CD14-positive monocyte (primary cell): ENCODE measurements at regions not wholly inside any gene's neighbourhood (a gene's known extent, or its start where the extent isn't known, plus 50 kb on each side); places are given as distances from the start of the nearest gene placed in this dataset.

ENCODE experiments used
- DNase-seq, 3 donors: peaks; one replicate each; pipeline ENCODE4 v3.0.0-alpha.2; 2011 to 2022
- H2AFZ ChIP-seq: 2 replicates; pipeline ENCODE4 v1.6.0; 2012; ENCODE audit warnings: mild to moderate bottlenecking, low read depth, low read length, inconsistent platforms; ENCODE audit not compliant: insufficient read depth, poor library complexity, severe bottlenecking
- H3K27ac ChIP-seq, 2 donors: 1 replicate in 1 of 2; 2 replicates in 1 of 2; pipeline ENCODE4 v1.5.1; 2012 to 2013; ENCODE audit warnings: low read length in 2 of 2, control low read depth in 1 of 2, inconsistent platforms in 1 of 2, low read depth in 1 of 2, mild to moderate bottlenecking in 1 of 2
- H3K27me3 ChIP-seq, 2 donors: one replicate each; pipeline versions ENCODE4 v1.6.0 to v1.6.1; 2011 to 2013; ENCODE audit warnings: low read length in 2 of 2; ENCODE audit not compliant: control insufficient read depth in 2 of 2, insufficient read depth in 2 of 2
- H3K36me3 ChIP-seq, 2 donors: replicated peaks in 1 of 2; 1 replicate in 1 of 2; 2 replicates in 1 of 2; pipeline versions ENCODE4 v1.5.1 to v1.6.1; 2012 to 2013; ENCODE audit warnings: low read length in 2 of 2, control low read depth in 1 of 2, inconsistent platforms in 1 of 2, mild to moderate bottlenecking in 1 of 2; ENCODE audit not compliant: insufficient read depth in 2 of 2, control insufficient read depth in 1 of 2
- H3K4me1 ChIP-seq, 2 donors: 1 replicate in 1 of 2; 2 replicates in 1 of 2; pipeline versions ENCODE4 v1.5.1 to v1.6.1; 2012 to 2013; ENCODE audit warnings: low read length in 2 of 2, control low read depth in 1 of 2, inconsistent platforms in 1 of 2, mild to moderate bottlenecking in 1 of 2, moderate library complexity in 1 of 2; ENCODE audit not compliant: insufficient read depth in 2 of 2, control insufficient read depth in 1 of 2
- H3K4me2 ChIP-seq: replicated peaks from 2 replicates; pipeline ENCODE3; 2012; ENCODE audit warnings: low read length, moderate library complexity, mild to moderate bottlenecking; ENCODE audit not compliant: poor library complexity, severe bottlenecking; ENCODE audit errors: extremely low read depth
- H3K4me3 ChIP-seq, 3 experiments: fragments of 200-600 bp in 1 of 3; sonication (generic) in 1 of 3; replicated peaks in 1 of 3; 1 replicate in 2 of 3; 2 replicates in 1 of 3; pipeline ENCODE4 v1.5.1; 2011 to 2013; ENCODE audit warnings: low read length in 3 of 3, mild to moderate bottlenecking in 3 of 3, control low read depth in 2 of 3, low read depth in 2 of 3, inconsistent platforms in 1 of 3, moderate library complexity in 1 of 3
- H3K79me2 ChIP-seq: 2 replicates; pipeline ENCODE4 v1.6.0; 2012; ENCODE audit warnings: mild to moderate bottlenecking, control low read depth, inconsistent platforms, low read length, moderate library complexity; ENCODE audit not compliant: insufficient read depth
- H3K9ac ChIP-seq: 2 replicates; pipeline ENCODE4 v1.6.0; 2017; ENCODE audit warnings: low read length, mild to moderate bottlenecking; ENCODE audit not compliant: insufficient read depth, poor library complexity, severe bottlenecking
- H3K9me3 ChIP-seq, 2 donors: replicated peaks in 1 of 2; 1 replicate in 1 of 2; 2 replicates in 1 of 2; pipeline versions ENCODE4 v1.5.1 to v1.6.1; 2012 to 2013; ENCODE audit warnings: low read length in 2 of 2, control low read depth in 1 of 2; ENCODE audit not compliant: control insufficient read depth in 1 of 2, insufficient read depth in 1 of 2
- H4K20me1 ChIP-seq: 2 replicates; pipeline ENCODE4 v1.6.0; 2012; ENCODE audit warnings: mild to moderate bottlenecking, low read length, control low read depth, moderate library complexity; ENCODE audit not compliant: insufficient read depth
- H3K27ac Mint-ChIP-seq, 7 donors: one replicate each; pipeline ENCODE4 v1.8.0; 2020; ENCODE audit warnings: mild to moderate bottlenecking in 7 of 7, mixed read lengths in 7 of 7, moderate library complexity in 6 of 7, inconsistent platforms in 2 of 7
- H3K27me3 Mint-ChIP-seq, 3 donors: one replicate each; pipeline ENCODE4 v1.8.0; 2021 to 2022; ENCODE audit warnings: low read depth in 3 of 3, mild to moderate bottlenecking in 3 of 3, mixed read lengths in 3 of 3, moderate library complexity in 3 of 3, inconsistent platforms in 1 of 3
- H3K36me3 Mint-ChIP-seq, 2 donors: one replicate each; pipeline ENCODE4 v1.8.0; 2020; ENCODE audit warnings: mixed read lengths in 2 of 2, inconsistent platforms in 1 of 2, mild to moderate bottlenecking in 1 of 2
- H3K4me1 Mint-ChIP-seq: one replicate; pipeline ENCODE4 v1.8.0; 2020; ENCODE audit warnings: mild to moderate bottlenecking, mixed read lengths
- H3K4me3 Mint-ChIP-seq, 2 donors: one replicate each; pipeline ENCODE4 v1.8.0; 2020; ENCODE audit warnings: mild to moderate bottlenecking in 2 of 2, mixed read lengths in 2 of 2, moderate library complexity in 1 of 2
- H3K9me3 Mint-ChIP-seq, 7 donors: one replicate each; pipeline ENCODE4 v1.8.0; 2020 to 2022; ENCODE audit warnings: mixed read lengths in 7 of 7, mild to moderate bottlenecking in 6 of 7, moderate library complexity in 6 of 7, inconsistent platforms in 2 of 7
- WGBS: methylation state at CpG from one replicate; pipeline ENCODE4 v1.1.5; 2013; ENCODE audit warnings: missing lambda C conversion rate; ENCODE audit not compliant: insufficient coverage; 5-methylcytosine and 5-hydroxymethylcytosine counted together
- intact Hi-C, 2 donors: fragments of 100-400 bp; cut with micrococcal nuclease; formaldehyde crosslinking; loops; one replicate each; pipeline versions ENCODE4 v1.15.0 to v1.15.1; 2023
- TF ChIP-seq, protein P1 (sequence below): fragments of 200-600 bp; IDR thresholded peaks from one replicate; pipeline ENCODE4 v1.8.0; 2022; ENCODE audit warnings: antibody characterized with exemption, mild to moderate bottlenecking

DNA sequence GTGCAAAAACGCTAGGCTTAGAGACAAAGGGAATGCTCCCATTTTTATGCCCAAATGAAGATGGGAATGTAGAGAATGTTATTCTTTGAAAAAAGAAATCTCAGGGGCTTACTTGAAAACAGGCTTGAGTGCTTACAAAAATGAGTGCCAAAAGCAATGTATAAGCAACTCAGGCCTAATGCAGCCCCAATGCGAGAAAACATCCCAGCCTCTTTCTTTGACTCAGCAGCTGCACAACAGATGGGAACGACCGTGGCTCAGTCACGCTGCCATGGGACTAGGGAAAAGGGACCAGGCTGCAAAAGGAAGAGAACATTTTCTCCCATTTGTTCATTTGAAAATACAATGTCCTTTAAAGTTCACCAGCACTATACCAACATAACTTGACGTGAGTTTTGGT is 246.4 kb upstream of the LRIG1 start:
- Histone ChIP-seq H3K79me2 (no peaks in the 10 kb centered on the region), H3K4me3 (no peak overlapping the region), H2AFZ (no peak overlapping the region), H3K9me3 (no peaks in the 10 kb centered on the region), H3K27ac (no peak overlapping the region), H3K27me3 (no peaks in the 10 kb centered on the region), H3K4me2 (no peak overlapping the region), H3K9ac (no peak overlapping the region), H3K36me3 (no peaks in the 10 kb centered on the region), H4K20me1 (no peaks in the 10 kb centered on the region), H3K4me1 (no peaks in the 10 kb centered on the region)
- WGBS: 93% methylated on average over 5 of the region's 6 CpGs
- Mint-ChIP-seq H3K36me3 (no peaks in the 10 kb centered on the region), H3K4me3 (no peak overlapping the region), H3K27ac (no peak overlapping the region), H3K9me3 (peaks cover 0 to 3% (median 0%) of the 10 kb centered on the region in 7 donors), H3K27me3 (peaks cover 0 to 3% (median 2%) of the 10 kb centered on the region in 3 donors), H3K4me1 (no peaks in the 10 kb centered on the region)
- intact Hi-C loops: no loop called here
- no peak for DNase-seq
- TF ChIP-seq, protein P1, sequence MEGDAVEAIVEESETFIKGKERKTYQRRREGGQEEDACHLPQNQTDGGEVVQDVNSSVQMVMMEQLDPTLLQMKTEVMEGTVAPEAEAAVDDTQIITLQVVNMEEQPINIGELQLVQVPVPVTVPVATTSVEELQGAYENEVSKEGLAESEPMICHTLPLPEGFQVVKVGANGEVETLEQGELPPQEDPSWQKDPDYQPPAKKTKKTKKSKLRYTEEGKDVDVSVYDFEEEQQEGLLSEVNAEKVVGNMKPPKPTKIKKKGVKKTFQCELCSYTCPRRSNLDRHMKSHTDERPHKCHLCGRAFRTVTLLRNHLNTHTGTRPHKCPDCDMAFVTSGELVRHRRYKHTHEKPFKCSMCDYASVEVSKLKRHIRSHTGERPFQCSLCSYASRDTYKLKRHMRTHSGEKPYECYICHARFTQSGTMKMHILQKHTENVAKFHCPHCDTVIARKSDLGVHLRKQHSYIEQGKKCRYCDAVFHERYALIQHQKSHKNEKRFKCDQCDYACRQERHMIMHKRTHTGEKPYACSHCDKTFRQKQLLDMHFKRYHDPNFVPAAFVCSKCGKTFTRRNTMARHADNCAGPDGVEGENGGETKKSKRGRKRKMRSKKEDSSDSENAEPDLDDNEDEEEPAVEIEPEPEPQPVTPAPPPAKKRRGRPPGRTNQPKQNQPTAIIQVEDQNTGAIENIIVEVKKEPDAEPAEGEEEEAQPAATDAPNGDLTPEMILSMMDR: no peak

DNA sequence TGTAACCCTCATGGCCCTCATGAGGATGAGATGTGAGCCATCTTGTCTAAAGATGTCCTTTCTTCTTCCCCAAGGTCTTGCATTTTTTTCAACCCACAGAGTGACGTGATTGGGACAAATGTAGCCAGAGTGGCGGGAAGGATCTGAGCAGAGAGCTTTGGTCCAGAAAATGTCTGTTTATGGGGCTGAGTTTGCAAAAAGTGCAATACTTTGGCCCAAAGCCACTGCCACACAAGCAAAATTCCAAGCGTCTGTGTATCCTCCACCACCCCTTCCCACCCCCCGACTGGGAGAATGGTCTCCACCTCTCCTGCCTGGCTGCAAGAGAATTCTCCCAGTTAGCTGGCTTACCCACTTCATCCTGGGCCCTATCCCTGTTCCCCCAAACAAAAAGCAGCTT is 246.9 kb upstream of the LRIG1 start:
- Mint-ChIP-seq H3K9me3 (peaks cover 0 to 2% (median 0%) of the 10 kb centered on the region in 7 donors), H3K27me3 (peaks cover 0 to 4% (median 2%) of the 10 kb centered on the region in 3 donors), H3K36me3 (no peaks in the 10 kb centered on the region), H3K27ac (no peak overlapping the region), H3K4me3 (no peak overlapping the region), H3K4me1 (no peaks in the 10 kb centered on the region)
- no peak for DNase-seq
- H3K9me3 ChIP-seq: no peaks in the 10 kb centered on the region
- H3K4me2 ChIP-seq: no peak overlapping the region
- H3K4me1 ChIP-seq: no peaks in the 10 kb centered on the region
- H3K4me3 ChIP-seq: no peak overlapping the region
- TF ChIP-seq, protein P1: no peak
- H3K79me2 ChIP-seq: no peaks in the 10 kb centered on the region
- 90% methylated on average over 2 of the region's 4 CpGs for WGBS
- intact Hi-C loops: no loop called here
- no peak overlapping the region for H3K27ac ChIP-seq
- H2AFZ ChIP-seq: no peak overlapping the region
- H3K27me3 ChIP-seq: no peaks in the 10 kb centered on the region
- H4K20me1 ChIP-seq: no peaks in the 10 kb centered on the region
- H3K36me3 ChIP-seq: no peaks in the 10 kb centered on the region
- H3K9ac ChIP-seq: no peak overlapping the region
